Urinary bladder (tissue), 3 donors: ENCODE measurements at regions not wholly inside any gene's neighbourhood (a gene's known extent, or its start where the extent isn't known, plus 50 kb on each side); places are given as distances from the start of the nearest gene placed in this dataset.
A peak's percentile ranks its signal among the peaks of the same experiment; 100 is the strongest.

Experiments used
- DNase-seq: peaks from one replicate; pipeline ENCODE4 v3.0.0-alpha.2; 2015; ENCODE audit errors: extremely low spot score
- H3K27ac ChIP-seq: one replicate; pipeline ENCODE4 v1.5.1; 2013; ENCODE audit warnings: low read depth, mild to moderate bottlenecking, moderate library complexity
- H3K36me3 ChIP-seq: one replicate; pipeline ENCODE4 v1.6.1; 2013; ENCODE audit warnings: mild to moderate bottlenecking, moderate library complexity; ENCODE audit not compliant: insufficient read depth
- H3K4me1 ChIP-seq: one replicate; pipeline ENCODE4 v1.6.1; 2013; ENCODE audit warnings: mild to moderate bottlenecking, moderate library complexity; ENCODE audit not compliant: insufficient read depth
- H3K4me3 ChIP-seq: one replicate; pipeline ENCODE4 v1.5.1; 2013; ENCODE audit warnings: low read depth, low read length
- WGBS: extraction: QIAGEN DNeasy Blood & Tissue Kit; methylation state at CpG from one replicate; pipeline ENCODE4 v1.1.7; 2013; 5-methylcytosine and 5-hydroxymethylcytosine counted together
- donor health status: healthy with polysubstance abuse.
- donor health status: healthy.

DNA sequence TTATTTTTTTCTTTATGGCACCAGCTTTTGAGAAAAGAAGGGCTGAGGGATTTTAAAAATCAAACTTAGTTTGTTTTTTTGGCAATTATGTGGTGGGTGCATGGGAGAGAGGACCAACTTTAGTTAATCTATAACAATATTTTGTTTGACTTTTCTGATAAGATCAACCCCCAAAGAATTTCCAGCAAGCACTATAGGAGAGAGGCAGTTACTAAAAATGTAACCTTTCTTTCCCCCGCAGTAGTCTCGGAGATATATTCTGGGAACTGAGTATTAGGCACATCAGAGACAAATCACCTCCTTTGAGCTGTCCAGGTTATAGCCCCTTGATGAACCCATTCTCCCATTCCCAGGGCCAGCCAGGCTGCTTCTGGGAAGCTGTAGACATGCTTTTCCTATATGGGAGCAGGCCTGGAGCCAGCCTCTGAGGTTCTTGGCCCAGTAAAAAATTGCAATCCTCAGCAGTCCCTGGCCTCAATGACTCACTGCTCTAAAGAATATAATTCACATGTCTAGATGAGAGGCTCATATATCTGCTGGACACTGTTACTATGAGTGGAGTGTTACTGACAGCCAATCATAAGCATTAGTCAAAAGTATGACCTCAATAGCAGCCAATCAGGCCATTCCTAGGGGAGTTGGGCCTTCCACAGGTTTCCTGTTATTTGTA lies 138.3 kb upstream of the AGBL1 start:
- Histone ChIP-seq H3K4me1 (no peaks in the 10 kb centered on the region), H3K4me3 (no peak overlapping the region), H3K27ac (no peak overlapping the region), H3K36me3 (no peaks in the 10 kb centered on the region)
- WGBS = 48% methylated on average over 2 of the region's 2 CpGs
- peak; percentile 43 for DNase-seq

DNA sequence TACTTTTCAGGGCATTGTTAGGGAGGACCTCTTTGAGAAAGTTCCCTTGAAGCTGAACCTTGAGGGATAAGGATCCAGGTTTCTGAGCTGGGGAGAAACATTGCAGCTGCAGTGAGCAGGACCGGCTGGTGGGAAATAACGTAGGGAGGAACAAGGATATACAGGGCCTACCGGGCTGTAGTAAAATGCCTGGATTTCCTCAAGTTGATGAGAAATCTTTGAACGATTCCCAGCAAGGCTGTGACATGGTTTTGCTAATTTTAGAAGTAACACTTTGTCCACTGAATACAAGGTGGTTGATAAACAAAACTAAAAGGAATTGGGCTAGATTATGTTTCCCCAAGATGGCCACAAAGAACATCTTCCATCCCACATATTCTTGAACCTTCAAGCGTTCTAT lies 137.0 kb upstream of the AGBL1 start:
- H3K4me1 ChIP-seq = no peaks in the 10 kb centered on the region
- H3K27ac ChIP-seq = no peak overlapping the region
- H3K36me3 ChIP-seq = no peaks in the 10 kb centered on the region
- 76% methylated on average over 5 of the region's 5 CpGs for WGBS
- H3K4me3 ChIP-seq = no peak overlapping the region
- no peak for DNase-seq

DNA sequence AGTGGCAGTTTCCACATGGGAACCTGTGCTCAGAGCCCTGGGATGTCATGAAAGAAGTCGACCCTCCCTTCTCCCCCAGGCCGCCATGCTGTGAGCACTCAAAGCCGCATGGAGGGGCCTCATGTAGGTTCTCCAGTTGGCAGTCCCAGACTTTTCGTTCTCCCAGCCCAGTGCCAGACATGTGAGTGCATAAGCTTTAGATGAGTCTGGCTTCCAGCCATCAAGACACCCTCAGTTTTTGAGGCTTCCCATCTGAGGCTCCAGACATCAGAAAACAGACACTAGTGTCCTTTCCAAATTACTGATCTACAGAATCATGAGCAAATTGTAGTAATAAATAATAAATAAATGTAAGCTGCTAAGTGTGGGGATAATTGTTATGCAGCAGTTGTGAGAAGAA lies 136.5 kb upstream of the AGBL1 start:
- Histone ChIP-seq H3K36me3 (no peaks in the 10 kb centered on the region), H3K27ac (no peak overlapping the region), H3K4me3 (no peak overlapping the region), H3K4me1 (no peaks in the 10 kb centered on the region)
- DNase-seq = no peak
- 78% methylated on average over 4 of the region's 4 CpGs for WGBS

DNA sequence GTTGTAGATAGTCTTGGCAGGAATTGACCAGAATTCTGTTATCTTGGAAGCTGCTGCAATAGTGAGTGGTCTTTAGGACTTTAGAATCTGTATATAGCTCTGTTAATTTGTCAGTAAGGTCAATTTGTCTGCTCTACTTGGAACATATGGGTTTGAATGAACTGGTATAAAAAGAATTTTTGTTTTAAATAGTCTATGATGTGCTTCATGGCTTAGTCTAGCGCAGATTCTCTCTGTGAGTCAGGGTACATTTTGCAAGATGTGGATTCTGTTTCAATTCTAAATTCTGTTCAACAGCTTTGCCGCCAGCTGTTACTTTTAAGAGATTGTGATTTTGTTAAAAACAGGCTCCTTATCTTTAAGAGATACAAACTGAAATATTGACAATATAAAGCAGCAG lies 135.9 kb upstream of the AGBL1 start:
- H3K36me3 ChIP-seq = no peaks in the 10 kb centered on the region
- no peak for DNase-seq
- 59% methylated on average over 2 of the region's 2 CpGs for WGBS
- no peaks in the 10 kb centered on the region for H3K4me1 ChIP-seq
- no peak overlapping the region for H3K27ac ChIP-seq
- H3K4me3 ChIP-seq = no peak overlapping the region

DNA sequence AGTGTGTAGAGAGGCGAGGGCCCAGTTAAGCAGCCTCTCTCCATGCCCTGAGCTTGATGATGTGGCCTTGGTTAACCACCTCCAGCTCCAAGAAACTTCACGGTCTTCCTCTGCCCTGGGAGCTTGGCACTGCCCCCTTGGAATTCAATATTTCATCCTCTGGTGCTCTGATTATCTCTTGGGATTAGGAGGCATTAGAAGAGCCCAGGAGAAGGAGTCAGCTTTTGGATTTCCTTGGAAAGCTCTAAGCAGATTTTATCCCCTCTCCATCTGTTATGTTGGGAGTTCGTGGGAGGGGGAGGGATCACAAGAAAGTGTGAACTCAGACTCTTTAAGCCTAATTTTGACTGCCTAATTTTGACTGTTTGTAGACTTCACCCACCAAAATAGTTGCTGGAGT lies 132.7 kb upstream of the AGBL1 start:
- 46% methylated on average over 3 of the region's 3 CpGs for WGBS
- Histone ChIP-seq H3K27ac (no peak overlapping the region), H3K36me3 (no peaks in the 10 kb centered on the region), H3K4me3 (no peak overlapping the region), H3K4me1 (no peaks in the 10 kb centered on the region)
- no peak for DNase-seq

DNA sequence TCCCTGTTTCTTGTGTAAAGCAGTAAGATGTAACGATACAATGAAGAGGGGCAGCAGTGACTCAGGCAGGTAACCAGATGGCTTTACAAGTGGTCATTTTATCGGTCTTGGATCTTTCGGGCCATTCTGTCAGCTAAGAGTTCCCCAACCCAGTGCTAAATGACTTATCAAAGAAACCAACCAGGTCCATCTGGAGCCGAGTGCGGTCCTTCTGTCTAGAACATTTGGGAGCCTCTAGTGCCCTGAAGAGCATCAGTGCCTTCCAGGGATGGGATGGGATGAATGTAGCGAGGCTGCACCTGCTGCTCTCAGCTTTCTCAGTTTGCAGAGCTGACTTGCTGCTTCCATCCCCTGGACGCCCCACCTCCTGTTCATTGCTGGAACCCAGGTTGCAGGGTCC lies 131.7 kb upstream of the AGBL1 start:
- H3K4me3 ChIP-seq = no peak overlapping the region
- no peak overlapping the region for H3K27ac ChIP-seq
- no peaks in the 10 kb centered on the region for H3K36me3 ChIP-seq
- no peaks in the 10 kb centered on the region for H3K4me1 ChIP-seq
- DNase-seq = no peak
- WGBS = 96% methylated on average over 7 of the region's 7 CpGs

DNA sequence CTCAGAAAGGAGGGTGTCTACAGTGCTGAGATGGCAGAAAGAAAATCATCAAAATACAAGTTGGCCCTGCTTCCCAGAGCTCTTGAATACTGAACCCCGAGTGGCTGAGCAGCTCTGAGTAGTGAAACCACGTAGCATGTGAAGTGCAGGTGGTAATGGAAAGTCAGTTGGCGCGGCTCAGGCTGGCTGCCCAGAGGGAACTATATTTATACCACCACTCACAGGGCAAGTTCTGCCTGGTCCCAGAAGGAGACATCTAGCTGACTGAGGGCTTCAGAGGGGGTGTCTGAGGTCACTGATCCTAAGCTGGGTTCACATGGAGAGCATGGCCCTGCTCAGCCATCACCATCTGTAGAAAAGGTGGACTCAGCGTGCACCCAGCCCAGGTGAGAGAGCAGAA lies 129.6 kb upstream of the AGBL1 start:
- Histone ChIP-seq H3K27ac (no peak overlapping the region), H3K4me1 (no peaks in the 10 kb centered on the region), H3K36me3 (no peaks in the 10 kb centered on the region), H3K4me3 (no peak overlapping the region)
- 80% methylated on average over 5 of the region's 5 CpGs for WGBS
- no peak for DNase-seq

DNA sequence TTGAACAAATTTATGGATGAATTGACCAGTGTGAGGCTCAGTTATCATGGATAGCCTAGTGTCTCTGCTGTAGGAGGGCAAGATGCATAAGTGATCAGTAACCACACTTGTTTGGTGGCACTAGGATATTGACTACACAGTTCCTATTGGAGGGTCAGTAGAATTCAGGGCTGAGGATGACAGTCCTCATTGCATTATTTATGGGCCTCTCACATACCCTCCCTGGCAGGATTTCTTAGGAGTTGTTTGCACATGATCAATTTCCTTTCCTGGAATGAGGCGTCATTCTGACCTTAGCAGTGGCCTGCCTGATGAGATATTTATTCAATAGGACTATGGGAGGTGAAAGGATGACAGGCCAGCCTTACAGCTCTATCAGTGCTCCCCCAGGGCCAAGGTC lies 125.1 kb upstream of the AGBL1 start:
- no peaks in the 10 kb centered on the region for H3K36me3 ChIP-seq
- WGBS = 67% methylated on average over 1 of the region's 1 CpG
- no peaks in the 10 kb centered on the region for H3K4me1 ChIP-seq
- H3K4me3 ChIP-seq = no peak overlapping the region
- no peak overlapping the region for H3K27ac ChIP-seq
- DNase-seq = no peak

DNA sequence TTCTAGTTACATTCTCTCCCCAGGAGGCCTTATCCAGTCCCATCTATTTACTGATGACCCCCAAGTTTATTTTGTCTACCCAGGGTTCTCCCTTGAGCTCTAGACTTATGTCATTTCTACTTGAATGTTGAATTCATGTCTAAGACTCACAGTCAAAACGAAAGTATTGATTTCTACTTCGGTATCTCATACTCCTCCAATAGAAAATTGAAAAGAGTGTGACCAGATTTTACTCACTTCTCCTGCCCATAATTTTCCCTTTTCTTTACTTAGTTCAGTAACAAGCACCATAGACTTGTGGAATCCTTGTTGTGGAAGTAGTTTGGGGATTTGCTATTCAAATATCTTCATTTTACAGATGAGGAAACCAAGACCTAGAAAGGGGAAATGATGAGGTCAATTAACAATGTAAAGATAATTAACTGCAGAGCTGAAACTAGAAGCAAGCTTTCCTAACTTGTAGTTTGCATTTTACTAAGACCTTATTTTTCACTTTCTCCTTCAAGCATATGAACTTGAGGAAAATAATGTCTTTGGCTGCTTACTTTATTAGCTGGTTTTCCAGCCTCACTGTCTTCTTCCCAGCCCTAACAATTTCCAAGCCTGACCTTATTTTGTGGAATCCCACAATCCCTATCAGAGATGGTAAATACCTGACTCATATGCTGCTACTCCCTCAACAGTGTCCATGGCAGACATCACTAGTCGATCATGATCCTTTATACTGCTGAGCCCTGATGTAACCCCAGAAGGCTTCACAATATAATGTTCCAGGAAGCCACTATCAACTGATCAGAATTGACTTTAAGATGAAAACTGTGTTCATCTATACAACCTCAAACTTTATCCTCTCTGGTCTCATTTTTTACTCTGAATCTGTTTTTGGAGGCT lies 123.9 kb upstream of the AGBL1 start:
- no peaks in the 10 kb centered on the region for H3K4me1 ChIP-seq
- no peak overlapping the region for H3K4me3 ChIP-seq
- no peak for DNase-seq
- no peaks in the 10 kb centered on the region for H3K36me3 ChIP-seq
- H3K27ac ChIP-seq = no peak overlapping the region
- WGBS = 95% methylated on average over 3 of the region's 3 CpGs

DNA sequence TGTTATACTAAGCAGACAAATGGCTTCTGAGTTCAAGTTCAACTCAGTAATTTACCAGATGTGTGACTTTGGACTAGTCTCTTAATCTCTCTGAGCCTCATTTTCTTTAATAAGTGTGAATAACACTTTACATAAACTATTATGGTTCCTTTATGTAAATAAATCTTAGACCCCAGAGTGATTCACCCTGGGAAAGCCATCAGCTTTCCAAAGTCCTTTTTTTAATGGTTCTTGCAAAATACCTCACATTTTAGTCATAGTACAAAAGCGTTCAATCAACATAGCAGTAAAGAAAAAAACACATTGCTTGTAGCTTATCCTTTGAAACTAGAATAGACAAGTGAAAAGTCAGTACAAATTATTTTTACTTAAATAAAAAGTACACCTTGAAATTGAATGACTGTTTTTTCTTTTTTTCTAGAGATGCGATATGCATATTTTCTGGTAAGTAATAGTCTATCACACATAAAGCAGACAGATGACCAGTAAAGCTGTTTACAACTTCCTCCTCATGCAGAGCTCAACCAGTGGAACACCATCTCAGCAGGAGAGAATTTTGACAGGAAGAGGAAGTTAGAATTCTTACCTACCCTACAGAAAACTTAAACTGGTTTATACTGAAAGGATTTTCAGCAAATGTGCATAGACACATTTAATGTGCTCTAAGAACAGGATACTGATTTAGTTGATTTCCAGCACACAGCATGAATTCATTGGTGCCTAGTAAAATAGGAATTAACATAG lies 123.0 kb upstream of the AGBL1 start:
- DNase-seq = no peak
- Histone ChIP-seq H3K4me1 (no peaks in the 10 kb centered on the region), H3K4me3 (no peak overlapping the region), H3K27ac (no peak overlapping the region), H3K36me3 (no peaks in the 10 kb centered on the region)
- 78% methylated on average over 2 of the region's 2 CpGs for WGBS

DNA sequence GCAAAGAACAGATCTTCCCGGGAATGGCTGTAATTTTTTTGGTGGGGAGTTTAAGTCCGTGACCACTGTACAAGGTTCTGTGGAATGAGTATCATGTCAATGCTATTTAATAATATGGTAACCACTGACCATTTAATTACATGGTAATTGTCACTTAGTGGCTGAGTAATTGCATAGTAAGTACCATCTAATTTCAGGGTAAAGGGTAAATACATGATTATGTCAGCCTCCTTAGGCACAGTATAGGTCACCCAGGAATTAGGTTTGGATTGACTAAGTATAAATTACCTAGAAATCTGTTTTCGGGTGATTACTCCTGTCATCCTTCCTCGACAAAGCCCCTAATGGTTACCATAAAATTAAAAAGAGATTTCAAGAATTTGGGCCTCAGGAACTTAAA lies 120.1 kb upstream of the AGBL1 start:
- H3K36me3 ChIP-seq = no peaks in the 10 kb centered on the region
- WGBS = 80% methylated on average over 4 of the region's 4 CpGs

DNA sequence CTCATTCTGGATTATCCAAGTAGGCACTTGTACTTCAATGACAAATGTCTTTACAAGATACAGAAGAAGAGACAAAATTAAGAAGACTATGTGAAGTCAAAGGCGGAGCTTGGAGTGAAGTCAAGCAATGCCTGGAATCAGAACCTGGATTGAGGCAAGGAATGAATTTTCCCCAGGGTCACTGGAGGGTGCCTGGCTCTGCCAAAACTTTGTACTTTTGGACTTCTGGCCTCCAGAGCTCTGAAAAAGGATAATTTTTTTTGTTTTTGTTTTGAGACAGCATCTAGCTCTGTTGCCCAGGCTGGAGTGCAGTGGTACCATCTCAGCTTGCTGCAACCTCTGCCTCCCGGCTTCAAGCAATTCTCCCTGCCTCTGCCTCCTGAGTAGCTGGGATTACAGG lies 119.3 kb upstream of the AGBL1 start:
- no peak overlapping the region for H3K27ac ChIP-seq
- no peaks in the 10 kb centered on the region for H3K4me1 ChIP-seq
- no peaks in the 10 kb centered on the region for H3K36me3 ChIP-seq
- no peak for DNase-seq
- no peak overlapping the region for H3K4me3 ChIP-seq
- WGBS = 98% methylated on average over 2 of the region's 2 CpGs

More for the DNA sequence above, 120.1 kb upstream of the AGBL1 start:
- H3K4me1 ChIP-seq = no peaks in the 10 kb centered on the region
- H3K4me3 ChIP-seq = no peak overlapping the region
- no peak overlapping the region for H3K27ac ChIP-seq
- DNase-seq = no peak

DNA sequence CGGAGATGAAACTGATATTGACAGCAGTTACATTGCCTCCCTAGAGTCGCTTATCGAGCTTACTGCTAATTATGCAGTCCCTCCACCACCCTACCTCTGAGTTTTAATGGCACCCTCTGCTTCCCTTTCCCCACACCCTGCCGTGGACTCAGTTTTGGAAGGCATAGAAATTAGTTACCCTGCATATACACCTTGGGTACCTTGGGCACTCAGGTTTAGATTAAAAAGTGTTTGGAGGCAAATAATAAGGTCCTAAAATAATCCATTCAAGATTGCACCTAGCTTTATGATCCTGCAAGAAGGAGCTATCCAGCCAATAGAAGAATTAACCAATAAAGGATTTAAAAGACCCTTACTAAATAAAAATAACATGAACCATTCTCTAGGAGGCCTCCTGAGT lies 117.8 kb upstream of the AGBL1 start:
- no peaks in the 10 kb centered on the region for H3K4me1 ChIP-seq
- 67% methylated on average over 4 of the region's 4 CpGs for WGBS
- H3K36me3 ChIP-seq = no peaks in the 10 kb centered on the region
- DNase-seq = no peak
- no peak overlapping the region for H3K4me3 ChIP-seq
- no peak overlapping the region for H3K27ac ChIP-seq

DNA sequence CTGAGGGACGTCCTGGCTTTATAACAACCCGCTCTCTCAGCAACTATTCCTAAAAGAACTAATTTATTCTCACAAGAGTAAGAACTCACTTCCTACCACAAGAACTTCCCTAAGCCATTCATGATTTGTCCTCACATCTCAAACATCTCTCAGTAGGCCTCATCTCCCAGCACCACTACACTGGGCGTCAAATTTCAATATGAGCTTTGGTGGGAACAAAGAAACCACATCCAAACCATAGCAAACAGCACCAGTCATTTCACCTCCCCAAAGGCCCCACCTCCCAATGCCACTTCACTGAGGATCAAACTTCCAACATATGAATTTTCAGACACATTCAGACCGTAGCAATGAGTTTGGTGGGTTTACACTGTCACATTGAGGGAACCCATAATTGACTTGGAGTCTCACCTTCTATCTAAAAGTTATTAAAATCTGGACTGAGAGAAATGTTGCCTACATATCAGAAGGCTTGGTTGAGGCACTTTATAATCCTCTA lies 116.4 kb upstream of the AGBL1 start:
- DNase-seq = no peak
- Histone ChIP-seq H3K4me3 (no peak overlapping the region), H3K36me3 (no peaks in the 10 kb centered on the region), H3K27ac (no peak overlapping the region), H3K4me1 (no peaks in the 10 kb centered on the region)
- WGBS = 67% methylated on average over 4 of the region's 4 CpGs
